GM18951 (cell line): ENCODE measurements at regions not wholly inside any gene's neighbourhood (a gene's known extent, or its start where the extent isn't known, plus 50 kb on each side); places are given as distances from the start of the nearest gene placed in this dataset.
"Not testable (repeated sequence)": the region's sequence is repeated elsewhere in the genome, so short reads cannot be mapped to it uniquely, and the experiment has no call there.

Experiments
- POLR2A ChIP-seq: IDR thresholded peaks from 4 replicates; pipeline ENCODE4 v1.6.1; 2011; ENCODE audit warnings: mild to moderate bottlenecking; ENCODE audit not compliant: insufficient read length, insufficient read depth; ENCODE audit errors: extremely low read depth
- in situ Hi-C: fragments of 300-500 bp; cut with MboI; formaldehyde crosslinking; loops from one replicate; pipeline ENCODE4 v1.12.0; 2022; ENCODE audit warnings: low sequenced_read_pairs, mixed read lengths, inconsistent platforms; ENCODE audit not compliant: unreplicated experiment

GRCh38 chr16:72609066-72609465 is 437.1 kb upstream of the PMFBP1 start:
- in situ Hi-C loops = no loop called here
- TF ChIP-seq POLR2A = no peak

GRCh38 chr16:72604375-72604774 is 432.4 kb upstream of the PMFBP1 start:
- TF ChIP-seq POLR2A = no peak
- in situ Hi-C loops = no loop called here

- in situ Hi-C loops = no loop called here
- no peak for TF ChIP-seq POLR2A
These were observed 430.5 kb upstream of the PMFBP1 start for GRCh38 chr16:72602499-72602898.

- in situ Hi-C loops = no loop called here
- TF ChIP-seq POLR2A = no peak
These were observed 426.7 kb upstream of the PMFBP1 start for GRCh38 chr16:72598696-72599095.

GRCh38 chr16:72597938-72598337 is 426.0 kb upstream of the PMFBP1 start:
- in situ Hi-C loops = no loop called here
- no peak for TF ChIP-seq POLR2A

GRCh38 chr16:72596373-72596772 is 424.4 kb upstream of the PMFBP1 start:
- in situ Hi-C loops = no loop called here
- no peak for TF ChIP-seq POLR2A

GRCh38 chr16:72590151-72590937 is 418.4 kb upstream of the PMFBP1 start:
- no peak for TF ChIP-seq POLR2A
- in situ Hi-C loops = no loop called here

GRCh38 chr16:72588551-72588950 is 416.6 kb upstream of the PMFBP1 start:
- TF ChIP-seq POLR2A = no peak
- in situ Hi-C loops = no loop called here

GRCh38 chr16:72578061-72578460 is 406.1 kb upstream of the PMFBP1 start:
- in situ Hi-C loops = not testable (repeated sequence)

GRCh38 chr16:72576189-72576588 is 404.2 kb upstream of the PMFBP1 start:
- in situ Hi-C loops = no loop called here
- no peak for TF ChIP-seq POLR2A

- TF ChIP-seq POLR2A = no peak
- in situ Hi-C loops = no loop called here
These were observed 397.7 kb upstream of the PMFBP1 start for GRCh38 chr16:72569677-72570076.

GRCh38 chr16:72568502-72568901 is 396.5 kb upstream of the PMFBP1 start:
- in situ Hi-C loops = no loop called here
- TF ChIP-seq POLR2A = no peak

GRCh38 chr16:72566174-72566573 is 394.2 kb upstream of the PMFBP1 start:
- in situ Hi-C loops = no loop called here
- TF ChIP-seq POLR2A = no peak

- in situ Hi-C loops = no loop called here
- no peak for TF ChIP-seq POLR2A
These were observed 393.2 kb upstream of the PMFBP1 start for GRCh38 chr16:72565106-72565505.

GRCh38 chr16:72560617-72561016 is 388.7 kb upstream of the PMFBP1 start:
- TF ChIP-seq POLR2A = no peak
- in situ Hi-C loops = no loop called here
